ENCODE measurements at regions not wholly inside any gene's neighbourhood (a gene's known extent, or its start where the extent isn't known, plus 50 kb on each side); places are given as distances from the start of the nearest gene placed in this dataset.

GRCh38 chr6:103154779-103155572 is 1704.7 kb downstream of the HACE1 start (continued):
- TF ChIP-seq ZNF274 (IDR thresholded peaks at IDR 0.05; ENCODE audit: borderline replicate concordance, extremely low read depth, low read length) (no peak), EP300 (IDR thresholded peaks at IDR 0.05; ENCODE audit: borderline replicate concordance in 1 of 2, low read depth in 2 of 2, low read length in 2 of 2) (no peak), SAP30 (IDR thresholded peaks at IDR 0.05; ENCODE audit: insufficient read depth, insufficient replicate concordance, low read length) (no peak), SIRT6 (IDR thresholded peaks at IDR 0.05; ENCODE audit: low read length) (no peak), SRF (IDR thresholded peaks at IDR 0.05; ENCODE audit: low read depth, low read length) (no peak), TAF7 (optimal IDR thresholded peaks at IDR 0.05; ENCODE audit: borderline replicate concordance, low read depth, low read length) (no peak)

Data from H1 (cell line).